Activated CD8-positive, alpha-beta T cell treated with anti-CD3 and anti-CD28 coated beads, Interleukin-2, amount 10 ng/mL, durations not matched to agents 7 days and 5 days (primary cell): ENCODE measurements at regions not wholly inside any gene's neighbourhood (a gene's known extent, or its start where the extent isn't known, plus 50 kb on each side); places are given as distances from the start of the nearest gene placed in this dataset.
A peak's percentile ranks its signal among the peaks of the same experiment; 100 is the strongest.

Experiments used
- ATAC-seq: fragments of 150-1000 bp; cut with Tn5 transposase; one replicate; pipeline ENCODE4 v1.10.0; 2021; ENCODE audit warnings: moderate library complexity
- CTCF ChIA-PET: fragments of 350-600 bp; sonication (Branson Sonifier 250); formaldehyde crosslinking; loops from one replicate; lab custom pipeline; 2021; ENCODE audit warnings: antibody characterized with exemption; lab: Charles Lee
- POLR2A ChIA-PET: fragments of 350-600 bp; sonication (Branson Sonifier 250); formaldehyde crosslinking; loops from one replicate; lab custom pipeline; 2021; ENCODE audit warnings: antibody characterized with exemption; lab: Charles Lee
- DNase-seq: peaks from one replicate; pipeline ENCODE4 v3.0.0-alpha.2; 2020
- H3K27ac Mint-ChIP-seq: one replicate; pipeline ENCODE4 v1.8.0; 2021; ENCODE audit warnings: mild to moderate bottlenecking, mixed read lengths
- H3K27me3 Mint-ChIP-seq: one replicate; pipeline ENCODE4 v1.8.0; 2021; ENCODE audit warnings: low read depth, mixed read lengths
- H3K36me3 Mint-ChIP-seq: one replicate; pipeline ENCODE4 v1.8.0; 2021; ENCODE audit warnings: low read depth, mixed read lengths
- H3K4me1 Mint-ChIP-seq: one replicate; pipeline ENCODE4 v1.8.0; 2021; ENCODE audit warnings: low read depth, mixed read lengths
- H3K4me3 Mint-ChIP-seq: one replicate; pipeline ENCODE4 v1.8.0; 2021; ENCODE audit warnings: mild to moderate bottlenecking, mixed read lengths
- H3K9me3 Mint-ChIP-seq: one replicate; pipeline ENCODE4 v1.8.0; 2022; ENCODE audit warnings: mixed read lengths; ENCODE audit not compliant: insufficient read depth

DNA sequence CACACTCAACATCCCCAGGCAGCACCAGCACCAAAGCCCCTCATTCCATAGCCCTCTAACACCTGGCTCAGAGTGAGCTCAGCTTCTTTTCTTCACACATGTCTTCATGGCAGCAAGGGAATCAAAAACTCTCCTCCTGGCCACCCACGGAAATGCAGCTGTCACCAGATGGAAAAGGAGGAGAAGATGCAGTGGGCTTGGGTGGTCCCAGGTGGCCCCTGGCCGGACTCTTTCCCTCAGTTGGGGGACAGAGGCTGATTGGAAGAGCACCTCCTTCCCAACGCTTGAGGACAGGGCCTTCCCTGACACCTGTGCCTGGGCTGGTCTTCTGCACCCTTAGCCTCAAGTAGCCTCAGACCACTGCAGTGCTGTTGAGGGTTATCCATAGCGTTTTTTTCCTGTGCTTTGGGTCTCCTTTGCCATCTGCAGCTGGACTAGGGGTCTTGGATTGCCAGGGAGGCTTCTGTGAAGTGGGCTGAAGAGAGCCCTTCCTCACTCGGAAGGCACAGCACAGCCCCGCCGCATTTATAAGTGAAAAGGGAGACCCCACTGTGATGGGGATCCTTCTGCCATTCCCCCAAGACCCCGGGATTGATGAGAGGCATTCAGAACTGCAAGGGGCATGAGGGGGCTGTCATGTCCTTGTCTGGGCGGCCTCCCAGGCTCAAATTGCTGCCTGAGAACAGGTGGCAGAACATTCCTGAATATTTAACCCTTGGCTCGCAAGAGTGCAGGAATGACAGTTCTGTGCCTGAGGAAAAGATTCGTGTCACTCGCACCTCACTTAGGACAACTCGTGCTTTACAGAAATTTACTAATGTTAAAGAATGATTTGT, 200.0 kb downstream of the AUH start:
- Mint-ChIP-seq H3K27me3 (no peaks in the 10 kb centered on the region), H3K9me3 (no peaks in the 10 kb centered on the region), H3K27ac (peak overlapping the region; percentile 96), H3K36me3 (peaks cover 18% of the 10 kb centered on the region), H3K4me3 (peak overlapping the region; percentile 80), H3K4me1 (peaks cover 84% of the 10 kb centered on the region)
- ChIA-PET POLR2A (interaction anchor here (0.7 to 1.8 kb wide), 3 partner anchors 10 to 31 kb away, joined by 3 to 6 read pairs (median 5); no protein-coding TSS in a partner anchor), CTCF (interaction anchor here (5.4 kb wide), 2 partner anchors 10 to 14 kb away, joined by 36 to 47 read pairs; no protein-coding TSS in a partner anchor)
- ATAC-seq (no peak), DNase-seq (no peak)

DNA sequence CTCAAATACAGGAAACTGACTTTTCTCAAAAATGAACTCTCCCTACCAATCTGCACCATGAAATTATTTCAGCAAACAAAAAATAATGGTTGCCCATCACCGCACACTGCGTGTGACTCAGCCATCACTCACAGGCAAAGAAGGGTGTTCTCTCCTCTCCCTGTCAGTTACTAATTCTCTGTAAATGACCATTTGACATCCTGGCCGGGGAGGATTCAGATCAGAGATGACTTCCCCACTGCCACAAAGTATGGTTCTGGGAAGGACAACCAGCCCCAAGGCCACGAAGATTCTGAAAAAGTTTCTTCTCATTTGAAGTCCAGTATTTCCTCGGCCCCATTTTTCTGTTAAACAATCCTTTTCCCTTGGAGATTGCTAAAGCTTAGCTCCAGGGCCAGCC, 199.4 kb downstream of the AUH start:
- Mint-ChIP-seq H3K27me3 (no peaks in the 10 kb centered on the region), H3K27ac (peak overlapping the region; percentile 96), H3K4me1 (peaks cover 82% of the 10 kb centered on the region), H3K9me3 (no peaks in the 10 kb centered on the region), H3K36me3 (peaks cover 19% of the 10 kb centered on the region), H3K4me3 (peak overlapping the region; percentile 80)
- POLR2A ChIA-PET, result interaction anchor here (0.7 to 1.7 kb wide), 2 partner anchors 11 to 31 kb away, joined by 5 to 6 read pairs; no protein-coding TSS in a partner anchor
- ATAC-seq (no peak), DNase-seq (peak; percentile 45)
- CTCF ChIA-PET, result interaction anchor here (5.4 kb wide), 2 partner anchors 11 to 14 kb away, joined by 36 to 47 read pairs; no protein-coding TSS in a partner anchor

DNA sequence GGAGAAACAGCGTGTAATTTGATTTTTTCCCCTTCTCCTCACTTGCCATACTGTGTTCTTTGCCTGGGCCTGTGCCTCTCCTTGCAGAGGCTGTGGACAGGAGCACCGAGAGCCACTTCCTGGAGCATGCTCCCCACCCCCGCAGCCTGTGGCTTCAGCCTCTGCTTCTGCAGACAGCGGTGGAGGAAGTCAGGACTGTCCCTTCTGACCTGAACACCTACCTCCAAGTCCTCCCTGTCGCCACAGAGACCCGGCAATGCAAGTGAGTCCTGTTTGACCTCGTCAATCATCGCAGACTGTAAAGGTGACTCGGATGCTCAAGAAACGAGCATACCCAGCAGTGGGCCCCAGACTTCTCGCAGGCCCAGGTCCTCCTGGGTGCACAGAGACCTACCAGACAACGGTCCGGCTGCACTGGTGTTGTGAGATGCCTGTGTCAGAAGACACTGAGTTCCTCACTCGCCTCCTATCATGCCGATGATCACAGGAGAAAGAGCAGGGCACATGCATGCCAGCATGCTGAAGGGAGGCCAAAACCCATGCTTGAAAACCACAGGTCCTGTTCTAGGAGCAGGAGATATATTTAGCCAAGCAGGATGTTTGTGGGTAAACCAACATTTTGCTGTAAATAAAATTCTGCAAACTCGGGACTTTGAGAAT, 198.8 kb downstream of the AUH start:
- peaks cover 20% of the 10 kb centered on the region for H3K36me3 Mint-ChIP-seq
- H3K27ac Mint-ChIP-seq, result peak overlapping the region; percentile 96
- peak overlapping the region; percentile 80 for H3K4me3 Mint-ChIP-seq
- H3K9me3 Mint-ChIP-seq, result no peaks in the 10 kb centered on the region
- POLR2A ChIA-PET, result interaction anchor here (0.6 to 4.1 kb wide), 15 partner anchors 11 to 263 kb away, joined by 3 to 52 read pairs (median 6); no protein-coding TSS in a partner anchor
- DNase-seq (peak; percentile 78), ATAC-seq (peak; percentile 55)
- CTCF ChIA-PET, result interaction anchor here (0.9 to 5.4 kb wide), 8 partner anchors 9 to 263 kb away, joined by 3 to 47 read pairs (median 7); no protein-coding TSS in a partner anchor
- no peaks in the 10 kb centered on the region for H3K27me3 Mint-ChIP-seq
- peaks cover 82% of the 10 kb centered on the region for H3K4me1 Mint-ChIP-seq

DNA sequence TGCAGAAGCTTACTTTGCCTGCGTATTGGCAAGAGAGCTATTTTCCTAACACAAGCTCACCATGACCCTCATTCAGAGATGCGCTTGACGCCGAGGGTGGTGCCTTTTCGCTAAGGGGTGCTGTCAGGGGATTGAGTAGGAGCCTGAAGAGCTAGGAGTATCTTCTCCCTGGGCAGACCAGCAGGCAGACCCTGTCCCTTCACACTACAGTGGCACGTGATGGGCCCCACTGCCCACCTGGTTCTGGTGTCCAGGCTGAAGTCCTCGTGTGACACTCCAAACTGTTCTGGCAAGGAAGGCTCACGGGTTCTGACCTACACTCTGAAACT, 198.3 kb downstream of the AUH start:
- H3K4me1 Mint-ChIP-seq, result peaks cover 80% of the 10 kb centered on the region
- H3K4me3 Mint-ChIP-seq, result peak overlapping the region; percentile 80
- CTCF ChIA-PET, result interaction anchor here (0.9 to 5.4 kb wide), 9 partner anchors 9 to 262 kb away, joined by 3 to 47 read pairs (median 7); no protein-coding TSS in a partner anchor

DNA sequence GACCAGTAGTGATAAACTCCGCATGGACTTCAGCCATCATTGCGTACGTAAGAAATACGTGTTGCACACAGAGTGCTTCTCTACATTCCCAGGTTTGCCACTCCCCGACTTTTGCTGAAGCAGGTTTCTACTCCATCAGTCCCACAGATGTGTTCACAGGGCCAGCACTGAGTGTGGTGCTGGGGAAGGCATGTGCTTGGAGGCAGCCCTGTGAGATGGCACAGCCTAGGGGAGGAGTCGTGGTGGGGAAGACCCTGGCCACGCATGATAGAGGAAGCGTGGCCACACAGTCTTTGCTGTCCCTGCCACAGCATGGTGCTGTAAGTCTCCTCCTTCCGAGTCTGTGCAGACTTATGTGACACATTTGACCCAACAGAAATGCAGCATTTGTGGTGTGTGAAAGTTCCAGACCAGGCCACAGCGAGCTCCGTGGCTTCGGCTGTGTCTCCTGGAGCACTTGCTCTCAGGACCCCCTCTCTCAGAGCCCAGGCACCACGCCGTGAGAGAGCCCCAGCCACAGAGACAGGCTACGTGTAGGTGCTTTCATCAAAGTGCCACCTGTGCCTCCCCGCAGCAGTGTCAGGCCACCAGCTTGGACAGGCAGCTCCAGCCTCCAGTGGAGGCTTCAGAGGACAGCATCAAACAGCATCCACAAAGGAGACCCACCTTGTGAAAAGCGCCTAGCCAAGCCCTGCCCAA, 197.8 kb downstream of the AUH start:
- POLR2A ChIA-PET, result interaction anchor here (0.9 to 4.1 kb wide), 16 partner anchors 10 to 262 kb away, joined by 3 to 52 read pairs (median 8); no protein-coding TSS in a partner anchor
- CTCF ChIA-PET, result interaction anchor here (0.9 to 5.4 kb wide), 13 partner anchors 10 to 261 kb away, joined by 3 to 47 read pairs (median 5); no protein-coding TSS in a partner anchor
- Mint-ChIP-seq H3K9me3 (no peaks in the 10 kb centered on the region), H3K36me3 (peaks cover 22% of the 10 kb centered on the region), H3K4me1 (peaks cover 77% of the 10 kb centered on the region), H3K4me3 (peak overlapping the region; percentile 80), H3K27ac (peak overlapping the region; percentile 96), H3K27me3 (no peaks in the 10 kb centered on the region)
- peak; percentile 36 for ATAC-seq
- peak; percentile 61 for DNase-seq

More for the DNA sequence above, 198.3 kb downstream of the AUH start:
- ATAC-seq, result peak; percentile 11
- Mint-ChIP-seq H3K36me3 (peaks cover 21% of the 10 kb centered on the region), H3K27ac (peak overlapping the region; percentile 96), H3K27me3 (no peaks in the 10 kb centered on the region), H3K9me3 (no peaks in the 10 kb centered on the region)
- POLR2A ChIA-PET, result interaction anchor here (0.6 to 4.1 kb wide), 13 partner anchors 11 to 263 kb away, joined by 3 to 52 read pairs (median 8); no protein-coding TSS in a partner anchor
- DNase-seq, result no peak
